A549 (cell line): ENCODE measurements at regions not wholly inside any gene's neighbourhood (a gene's known extent, or its start where the extent isn't known, plus 50 kb on each side); places are given as distances from the start of the nearest gene placed in this dataset.

Experiments used
- CEBPB ChIP-seq, 2 experiments: fragments of >200 bp in 1 of 2; sonication (Bioruptor Twin) in 1 of 2; formaldehyde crosslinking in 1 of 2; IDR thresholded peaks; 2 replicates each; pipeline ENCODE4 v1.6.1; 2012 to 2016
- CTCF ChIP-seq: fragments of >200 bp; sonication (Bioruptor Twin); formaldehyde crosslinking; IDR thresholded peaks from 3 replicates; pipeline ENCODE4 v1.5.1; 2016
- HDAC2 ChIP-seq: fragments of 200-600 bp; sonication (generic); IDR thresholded peaks from 2 replicates; pipeline ENCODE4 v1.6.1; 2016
- KDM1A ChIP-seq: fragments of 200-600 bp; sonication (generic); IDR thresholded peaks from 2 replicates; pipeline ENCODE4 v1.6.1; 2016; ENCODE audit warnings: low read depth, mild to moderate bottlenecking
- MYC ChIP-seq: IDR thresholded peaks from 2 replicates; pipeline ENCODE4 v1.6.1; 2012; ENCODE audit warnings: mild to moderate bottlenecking, inconsistent platforms, low read length, improper control_type of control experiment, borderline replicate concordance
- POLR2A ChIP-seq: IDR thresholded peaks from 2 replicates; pipeline ENCODE4 v1.6.1; 2012; ENCODE audit warnings: mild to moderate bottlenecking, low read length
- RCOR1 ChIP-seq: fragments of 150-350 bp; IDR thresholded peaks from 2 replicates; pipeline ENCODE4 v1.6.1; 2014; ENCODE audit warnings: antibody characterized with exemption, low read length, low read depth
- SMC3 ChIP-seq: fragments of >200 bp; sonication (Bioruptor Twin); formaldehyde crosslinking; IDR thresholded peaks from 3 replicates; pipeline ENCODE4 v1.6.1; 2018; ENCODE audit warnings: inconsistent platforms
- ZSCAN20 ChIP-seq: fragments of 250-450 bp; sonication (Bioruptor Pico); IDR thresholded peaks from 2 replicates; pipeline ENCODE4 v1.8.0; 2022; ENCODE audit warnings: mild to moderate bottlenecking, moderate library complexity

GRCh38 chr5:74501674-74502478 is 138.7 kb downstream of the ENC1 start:
- no peak for TF ChIP-seq CTCF
- TF ChIP-seq POLR2A = no peak
- TF ChIP-seq MYC = no peak
- no peak for TF ChIP-seq HDAC2
- no peak for TF ChIP-seq KDM1A
- no peak for TF ChIP-seq RCOR1
- no peak for TF ChIP-seq SMC3
- TF ChIP-seq ZSCAN20 (CRISPR knock-in tag) = no peak
- TF ChIP-seq CEBPB (IDR thresholded peaks at IDR 0.05) = no peak
